GM21723 (cell line): ENCODE measurements at regions not wholly inside any gene's neighbourhood (a gene's known extent, or its start where the extent isn't known, plus 50 kb on each side); places are given as distances from the start of the nearest gene placed in this dataset.
"Not testable (repeated sequence)": the region's sequence is repeated elsewhere in the genome, so short reads cannot be mapped to it uniquely, and the experiment has no call there.

Experiments
- ATAC-seq: cut with Tn5 transposase; IDR thresholded peaks from one replicate; pipeline ENCODE4 v1.9.1; 2021; ENCODE audit warnings: mild to moderate bottlenecking, moderate library complexity; ENCODE audit not compliant: unreplicated experiment

DNA sequence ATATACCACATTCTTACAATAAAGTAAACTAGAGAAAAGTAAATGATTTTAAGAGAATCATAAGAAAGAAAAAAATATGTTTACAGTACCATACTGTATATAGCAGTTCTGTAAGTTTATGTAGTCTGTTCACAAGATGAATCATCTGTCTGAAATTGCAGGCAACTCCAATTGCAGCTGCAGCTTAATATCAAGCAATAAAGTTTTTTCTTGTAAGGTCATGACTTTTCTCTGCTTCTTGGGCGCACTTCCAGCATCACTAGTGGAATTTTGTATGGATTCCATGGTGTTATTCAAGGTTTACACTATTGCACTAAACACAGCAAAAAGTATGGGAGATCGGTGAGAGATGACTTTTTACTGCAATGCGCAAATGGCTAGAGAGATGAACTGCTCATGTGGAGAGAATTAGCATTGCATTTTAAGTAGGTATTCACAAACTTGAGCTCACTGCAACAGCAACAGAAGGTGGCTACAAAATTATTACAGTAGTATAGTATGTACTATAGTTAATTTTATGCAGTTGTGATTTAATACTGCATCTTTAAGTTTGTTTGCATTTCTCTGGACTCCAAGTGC lies 445.4 kb upstream of the OR4E1 start:
- no peak for ATAC-seq

DNA sequence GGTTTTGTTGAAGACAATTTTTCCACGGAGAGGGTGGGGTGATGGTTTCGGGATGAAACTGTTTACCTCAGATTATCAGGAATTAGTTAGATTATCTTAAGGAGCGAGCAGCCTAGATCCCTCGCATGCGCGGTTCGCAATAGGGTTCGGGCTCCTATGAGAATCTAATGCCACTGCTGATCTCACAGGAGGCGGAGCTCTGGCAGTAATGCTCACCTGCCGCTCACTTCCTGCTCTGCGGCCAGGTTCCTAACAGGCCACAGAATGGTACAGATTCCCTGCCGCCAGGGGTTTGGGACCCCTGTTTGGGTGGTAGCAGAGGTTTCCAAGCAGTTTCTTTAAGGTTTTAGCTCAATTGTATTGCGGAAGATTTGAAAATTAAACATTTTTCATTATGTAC lies 439.8 kb upstream of the OR4E1 start:
- no peak for ATAC-seq

DNA sequence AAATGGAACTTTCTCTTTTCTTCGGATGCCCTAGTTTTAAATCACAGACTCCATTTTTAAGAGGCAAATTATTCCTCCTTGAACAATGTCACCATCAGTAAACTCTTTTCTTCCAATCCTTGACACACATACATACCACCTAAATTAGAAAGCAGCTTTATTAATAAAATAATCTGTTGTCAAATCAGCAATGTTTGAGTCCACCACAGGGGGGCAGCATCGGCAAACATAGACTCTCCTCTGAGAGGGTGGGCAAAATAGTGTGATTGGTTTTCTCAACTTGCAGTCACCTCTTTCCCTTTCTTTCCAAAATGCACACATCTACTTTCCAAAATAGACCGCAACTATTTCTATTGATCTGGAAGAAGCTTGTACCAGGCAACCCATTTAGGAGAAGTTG lies 438.4 kb upstream of the OR4E1 start:
- no peak for ATAC-seq

DNA sequence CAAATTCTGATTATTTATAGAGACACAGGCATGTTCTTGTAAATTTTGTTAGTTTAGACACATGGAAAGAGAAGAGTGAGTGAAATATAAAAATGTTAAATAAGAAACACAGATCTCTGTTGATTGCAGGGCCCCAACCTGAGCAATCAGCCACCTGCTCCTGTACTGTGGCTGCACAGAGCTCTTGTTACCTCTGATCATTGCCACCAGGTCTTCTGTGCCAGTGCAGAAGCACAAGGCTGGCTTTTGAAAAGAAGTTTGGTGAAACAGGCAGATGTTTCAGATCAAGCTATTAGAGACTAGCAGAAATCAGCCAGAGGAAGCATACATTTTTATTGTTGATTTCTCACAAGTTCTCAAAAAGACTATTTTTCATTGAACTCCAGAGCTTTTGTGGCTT lies 434.1 kb upstream of the OR4E1 start:
- ATAC-seq, result no peak

DNA sequence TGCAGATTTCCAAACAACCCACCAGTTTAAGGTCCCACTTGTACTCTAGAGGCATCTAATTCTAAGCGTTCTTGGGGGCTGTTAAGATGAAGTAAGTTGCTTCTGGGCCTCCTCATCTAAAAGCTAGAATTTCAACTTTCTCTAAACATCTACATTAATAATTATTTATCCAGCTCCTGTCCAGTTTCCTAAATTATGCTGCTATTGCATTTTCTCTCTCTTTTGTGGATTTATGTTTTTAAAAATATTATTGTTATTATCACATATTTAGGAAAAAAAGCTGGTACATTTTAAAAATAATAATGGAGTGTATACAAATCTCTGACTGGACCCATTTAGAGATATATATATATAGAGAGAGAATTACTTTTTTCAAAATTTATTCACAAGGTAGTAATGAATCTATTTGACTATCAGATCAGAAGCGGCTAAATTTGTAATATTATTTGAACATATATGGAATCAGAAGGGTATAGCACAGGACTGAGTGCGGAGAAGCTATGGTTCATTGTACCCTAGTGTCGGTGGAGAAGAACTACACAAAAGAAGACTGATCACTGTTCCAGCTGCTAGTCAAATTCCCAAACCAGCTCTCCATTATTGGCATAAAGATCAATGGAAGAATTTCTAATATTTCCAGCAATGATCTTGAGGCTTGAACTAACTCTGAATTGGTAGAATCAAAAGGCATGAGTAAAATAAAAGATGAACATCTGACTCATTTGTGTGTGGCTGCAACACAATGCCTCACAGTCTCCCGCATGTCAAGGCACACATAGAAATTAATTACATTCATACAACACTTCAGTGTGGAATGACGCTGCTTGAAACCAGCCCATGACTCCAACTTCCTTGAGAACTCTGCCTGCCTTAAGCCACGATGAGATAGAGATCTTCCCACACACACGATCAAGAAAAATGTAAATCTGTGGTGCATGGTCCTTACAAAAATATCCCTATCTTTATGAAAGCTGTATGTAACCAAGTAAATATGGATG lies 433.4 kb upstream of the OR4E1 start:
- ATAC-seq, result no peak

DNA sequence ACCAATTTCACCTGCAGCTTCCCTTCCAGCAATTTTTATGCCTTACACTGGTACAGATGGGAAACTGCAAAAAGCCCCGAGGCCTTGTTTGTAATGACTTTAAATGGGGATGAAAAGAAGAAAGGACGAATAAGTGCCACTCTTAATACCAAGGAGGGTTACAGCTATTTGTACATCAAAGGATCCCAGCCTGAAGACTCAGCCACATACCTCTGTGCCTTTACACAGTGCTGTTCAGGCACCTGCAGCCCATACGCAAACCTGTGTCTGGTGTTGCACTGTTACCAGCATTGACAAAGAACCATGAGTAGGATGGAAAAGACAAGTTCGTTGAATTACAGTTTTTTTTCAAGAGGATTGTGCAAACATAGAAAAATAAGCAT lies 432.0 kb upstream of the OR4E1 start:
- no peak for ATAC-seq

DNA sequence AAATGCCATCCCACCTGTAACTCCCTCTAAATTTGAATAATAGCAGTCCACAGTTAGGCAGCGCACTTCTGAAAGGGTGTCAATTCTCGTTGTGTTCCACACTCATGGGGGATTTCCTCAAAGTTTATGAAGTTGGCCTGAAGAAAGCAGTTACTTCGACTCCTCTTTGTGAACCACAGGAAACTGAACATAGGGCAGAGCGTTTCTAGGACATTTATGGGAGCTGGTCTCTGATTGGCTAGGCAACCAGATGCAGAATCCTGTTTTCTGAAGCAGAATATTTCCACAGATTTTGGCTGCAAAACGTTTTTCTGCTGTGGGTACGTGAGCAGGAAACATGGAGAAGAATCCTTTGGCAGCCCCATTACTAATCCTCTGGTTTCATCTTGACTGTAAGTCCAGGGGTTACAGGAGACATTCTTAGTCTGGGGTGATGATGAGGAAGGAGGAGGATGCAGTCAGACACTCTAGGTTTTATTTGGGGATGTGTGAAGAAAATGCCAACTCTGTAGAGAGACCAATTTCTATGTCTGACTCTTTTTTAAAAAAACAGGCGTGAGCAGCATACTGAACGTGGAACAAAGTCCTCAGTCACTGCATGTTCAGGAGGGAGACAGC lies 431.5 kb upstream of the OR4E1 start:
- no peak for ATAC-seq

DNA sequence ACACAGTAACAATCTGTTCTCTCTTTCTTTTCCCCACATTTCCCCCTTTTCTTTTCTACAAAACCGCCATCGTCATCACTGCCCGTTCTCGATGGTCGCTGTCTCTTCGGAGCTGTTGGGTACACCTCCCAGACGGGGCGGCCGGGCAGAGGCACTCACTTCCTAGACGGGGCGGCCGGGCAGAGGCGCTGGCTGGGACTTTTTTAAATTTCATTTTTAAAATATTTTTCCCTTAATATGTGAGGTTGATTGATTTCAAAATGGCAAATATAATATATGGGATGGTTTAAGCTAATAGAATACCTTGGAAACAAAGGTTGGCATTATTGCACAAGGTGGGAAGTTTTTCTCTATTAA lies 427.1 kb upstream of the OR4E1 start:
- not testable (repeated sequence) for ATAC-seq

DNA sequence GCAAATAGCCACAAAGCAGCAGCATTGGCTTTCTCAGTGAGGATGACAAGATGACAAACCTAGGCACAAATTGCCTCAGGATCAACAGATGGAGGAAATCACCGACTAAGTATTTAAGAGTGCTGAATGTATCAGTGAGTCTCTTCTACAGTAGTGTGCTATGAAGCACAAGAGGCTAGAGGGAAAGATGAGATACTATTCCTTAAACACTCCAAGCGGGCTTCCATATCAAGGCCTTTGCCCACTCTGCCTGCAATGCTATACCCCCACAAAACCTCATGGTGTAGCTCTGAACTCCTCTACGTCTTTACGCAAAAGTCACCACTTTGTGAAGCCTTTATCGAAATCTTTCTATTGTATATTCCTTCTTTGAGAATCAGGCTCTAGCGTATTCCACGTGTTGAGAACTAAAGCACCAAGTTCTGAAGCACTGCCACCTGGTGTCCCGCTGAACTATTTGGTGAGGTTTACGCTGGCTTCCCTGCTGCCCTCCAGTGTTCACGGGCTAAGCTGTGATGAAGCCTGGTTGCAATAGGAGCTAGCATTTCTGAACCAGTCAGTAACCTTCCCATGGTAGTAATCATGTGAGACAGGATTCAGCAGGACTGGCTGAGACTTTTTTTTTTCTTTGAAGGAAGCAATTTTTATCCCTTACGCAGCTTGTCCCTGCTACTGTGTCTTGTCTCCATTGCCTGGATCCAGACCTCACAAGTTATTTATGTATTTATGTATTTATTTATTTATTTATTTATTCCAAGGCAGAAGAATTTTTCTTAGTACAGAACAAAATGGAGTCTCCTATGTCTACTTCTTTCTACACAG lies 426.5 kb upstream of the OR4E1 start:
- peak; percentile 71 for ATAC-seq

DNA sequence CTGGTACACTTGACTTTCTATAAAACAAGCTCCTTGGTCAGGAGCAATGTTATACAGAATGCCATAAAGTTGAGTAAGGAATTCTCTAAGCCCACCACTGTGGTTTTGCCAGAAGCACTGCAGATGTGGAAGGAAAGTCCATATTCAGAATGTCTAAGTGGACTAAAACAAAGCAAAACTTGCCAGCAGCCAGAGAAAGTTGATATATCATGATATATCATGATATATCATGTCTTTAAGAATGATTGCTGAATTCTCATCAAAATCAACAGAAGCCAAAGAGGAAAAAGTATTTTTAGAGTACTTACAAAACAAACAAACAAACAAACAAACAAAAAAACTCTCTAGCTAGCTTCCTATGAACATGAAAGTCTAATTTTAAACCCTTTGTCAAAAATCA lies 424.8 kb upstream of the OR4E1 start:
- ATAC-seq, result no peak

DNA sequence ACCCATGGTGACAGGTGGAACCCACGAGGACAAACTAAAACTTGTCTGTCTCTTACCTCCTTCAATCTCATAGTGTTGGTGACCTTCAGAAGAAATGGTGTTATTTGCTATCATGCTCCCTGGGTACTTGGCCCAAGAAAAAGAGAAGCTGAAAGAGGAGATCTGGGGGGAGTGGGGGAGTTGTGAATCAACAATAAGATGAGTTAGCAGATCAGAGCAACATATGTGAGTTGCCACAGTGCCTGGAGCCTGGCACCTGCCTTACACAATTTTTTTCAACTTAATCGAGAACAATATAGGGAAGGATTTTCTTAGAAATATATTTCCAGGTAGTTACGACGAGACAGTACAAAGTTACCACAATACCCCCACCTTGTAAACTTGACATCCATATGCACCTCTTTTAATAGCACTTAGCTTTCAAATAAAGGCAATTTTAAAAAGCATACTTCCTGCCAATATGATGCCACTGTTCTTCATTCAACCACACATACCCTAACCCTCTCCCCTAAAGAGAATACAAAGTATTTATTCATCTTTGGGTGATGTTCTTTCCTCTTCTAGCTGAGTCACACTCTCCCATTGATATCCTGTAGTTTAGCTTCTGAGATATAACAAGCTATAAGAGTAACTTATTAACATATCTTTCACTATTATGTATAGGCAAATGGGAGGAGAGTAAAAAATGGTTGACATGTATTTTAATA lies 424.1 kb upstream of the OR4E1 start:
- no peak for ATAC-seq

DNA sequence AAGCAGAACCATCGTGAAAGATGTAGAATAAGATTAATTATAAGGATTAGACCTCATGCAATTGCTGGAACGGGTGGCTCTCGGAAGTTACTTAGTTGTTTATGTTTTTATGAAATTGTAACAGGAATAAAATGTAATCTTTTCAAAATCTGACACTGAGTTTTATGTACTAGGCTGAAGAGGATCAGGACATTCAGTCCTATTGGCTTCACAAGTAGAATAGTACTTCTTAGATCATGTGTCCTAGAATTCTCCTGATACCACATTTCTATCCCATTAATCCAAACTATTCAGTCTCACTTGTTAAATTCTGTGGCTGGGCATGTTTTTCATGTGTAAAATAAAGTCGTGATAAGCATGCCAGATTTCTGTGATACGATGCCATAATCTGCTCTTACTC lies 423.5 kb upstream of the OR4E1 start:
- ATAC-seq, result no peak

DNA sequence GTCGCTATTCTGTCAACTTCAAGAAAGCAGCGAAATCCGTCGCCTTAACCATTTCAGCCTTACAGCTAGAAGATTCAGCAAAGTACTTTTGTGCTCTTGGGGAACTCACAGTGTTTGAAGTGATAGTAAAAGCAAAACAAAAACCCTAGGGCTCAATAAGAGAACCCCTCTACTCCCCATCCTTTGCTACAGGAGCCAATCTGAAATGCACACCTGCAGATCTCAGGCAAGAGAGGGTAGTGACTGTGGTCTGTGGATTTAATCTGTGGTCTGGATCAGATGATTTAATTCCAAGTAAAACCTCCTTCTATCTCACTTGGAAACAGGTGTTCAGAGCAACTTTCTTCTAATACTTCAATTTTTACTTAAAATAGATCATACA lies 422.9 kb upstream of the OR4E1 start:
- peak; percentile 51 for ATAC-seq

DNA sequence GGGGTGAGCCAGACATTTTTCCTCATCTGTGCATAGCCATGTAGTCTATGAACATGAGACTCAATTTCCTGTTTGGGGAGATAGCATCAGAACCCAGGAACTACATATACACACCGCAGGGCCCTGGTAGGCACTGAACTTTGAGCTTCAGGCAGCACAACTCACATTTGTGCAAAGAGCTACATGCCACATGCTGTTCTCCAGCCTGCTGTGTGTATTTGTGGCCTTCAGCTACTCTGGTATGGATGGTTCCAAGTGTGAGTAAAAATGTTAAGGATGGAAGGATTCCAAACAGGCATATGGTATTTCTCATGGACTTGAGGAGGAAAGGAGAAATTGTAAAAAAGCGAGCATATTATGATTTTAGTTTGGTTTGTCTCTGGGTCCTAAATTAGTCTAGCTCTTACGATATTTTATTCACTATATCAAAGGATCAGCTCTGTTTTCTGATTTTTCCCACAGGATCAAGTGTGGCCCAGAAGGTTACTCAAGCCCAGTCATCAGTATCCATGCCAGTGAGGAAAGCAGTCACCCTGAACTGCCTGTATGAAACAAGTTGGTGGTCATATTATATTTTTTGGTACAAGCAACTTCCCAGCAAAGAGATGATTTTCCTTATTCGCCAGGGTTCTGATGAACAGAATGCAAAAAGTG lies 422.4 kb upstream of the OR4E1 start:
- no peak for ATAC-seq

DNA sequence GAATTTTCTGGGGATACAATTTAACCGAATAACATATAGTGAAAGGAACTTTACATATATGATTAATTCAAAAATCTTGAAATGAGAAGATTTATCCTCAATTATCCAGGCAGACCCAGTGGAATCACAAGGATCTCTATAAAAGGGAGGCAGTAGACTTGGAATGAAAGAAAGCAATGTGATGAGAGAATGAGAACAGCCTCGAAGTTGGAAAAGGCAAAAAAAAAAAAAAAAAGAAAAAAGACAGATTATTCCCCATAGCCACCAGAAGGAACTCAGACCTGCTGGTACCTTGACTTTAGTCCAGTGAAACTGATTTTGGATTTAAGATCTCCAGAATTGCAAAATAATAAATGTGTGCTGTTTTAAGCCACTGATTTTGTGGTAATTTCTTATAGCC lies 416.3 kb upstream of the OR4E1 start:
- no peak for ATAC-seq

DNA sequence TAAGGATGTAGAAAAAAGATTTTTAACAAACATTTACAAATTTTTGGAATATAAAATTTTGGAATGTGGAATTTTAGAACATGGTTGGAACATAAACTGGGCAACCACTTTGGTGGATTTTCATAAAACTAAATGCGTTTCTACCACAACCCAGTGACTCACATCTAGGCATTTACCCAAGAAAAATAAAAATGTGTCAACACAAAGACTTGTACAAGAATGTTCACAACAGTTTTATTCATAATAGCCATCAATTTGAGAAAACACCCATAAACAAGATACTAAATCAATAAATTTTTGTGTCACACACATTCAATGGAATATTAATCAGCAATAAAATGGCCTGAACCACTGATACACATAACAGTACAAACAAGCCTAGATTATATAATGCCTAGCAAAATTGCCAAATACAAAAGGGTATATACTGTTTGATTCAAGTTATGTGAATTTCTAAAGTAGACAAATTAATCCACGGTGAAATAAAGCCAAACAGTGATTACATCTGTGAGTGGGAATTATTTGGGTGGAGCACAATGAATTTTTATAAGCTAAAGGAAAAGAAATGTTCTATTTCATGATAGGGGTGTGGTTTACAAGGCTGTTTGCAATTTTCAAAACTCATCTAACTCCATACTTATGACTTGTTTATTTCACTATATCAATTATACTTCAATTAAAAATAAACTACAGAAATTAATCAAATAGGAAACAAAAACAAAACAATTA lies 415.2 kb upstream of the OR4E1 start:
- ATAC-seq, result no peak

DNA sequence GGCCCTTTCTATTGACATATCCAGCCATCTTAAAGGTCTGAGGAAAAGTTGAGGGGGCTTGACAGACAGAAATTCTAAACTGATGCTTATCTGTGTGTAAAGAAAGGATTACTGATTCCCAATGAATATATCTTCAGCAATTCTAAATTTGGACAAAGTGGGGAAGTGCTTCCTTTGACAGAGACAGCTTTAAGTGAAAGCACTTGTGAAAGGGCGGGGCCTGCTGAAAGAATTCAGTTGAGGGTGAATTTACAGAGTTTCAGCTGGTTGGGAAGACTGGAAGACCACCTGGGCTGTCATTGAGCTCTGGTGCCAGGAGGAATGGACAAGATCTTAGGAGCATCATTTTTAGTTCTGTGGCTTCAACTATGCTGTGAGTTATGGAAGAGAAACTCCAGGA lies 412.5 kb upstream of the OR4E1 start:
- ATAC-seq, result no peak

DNA sequence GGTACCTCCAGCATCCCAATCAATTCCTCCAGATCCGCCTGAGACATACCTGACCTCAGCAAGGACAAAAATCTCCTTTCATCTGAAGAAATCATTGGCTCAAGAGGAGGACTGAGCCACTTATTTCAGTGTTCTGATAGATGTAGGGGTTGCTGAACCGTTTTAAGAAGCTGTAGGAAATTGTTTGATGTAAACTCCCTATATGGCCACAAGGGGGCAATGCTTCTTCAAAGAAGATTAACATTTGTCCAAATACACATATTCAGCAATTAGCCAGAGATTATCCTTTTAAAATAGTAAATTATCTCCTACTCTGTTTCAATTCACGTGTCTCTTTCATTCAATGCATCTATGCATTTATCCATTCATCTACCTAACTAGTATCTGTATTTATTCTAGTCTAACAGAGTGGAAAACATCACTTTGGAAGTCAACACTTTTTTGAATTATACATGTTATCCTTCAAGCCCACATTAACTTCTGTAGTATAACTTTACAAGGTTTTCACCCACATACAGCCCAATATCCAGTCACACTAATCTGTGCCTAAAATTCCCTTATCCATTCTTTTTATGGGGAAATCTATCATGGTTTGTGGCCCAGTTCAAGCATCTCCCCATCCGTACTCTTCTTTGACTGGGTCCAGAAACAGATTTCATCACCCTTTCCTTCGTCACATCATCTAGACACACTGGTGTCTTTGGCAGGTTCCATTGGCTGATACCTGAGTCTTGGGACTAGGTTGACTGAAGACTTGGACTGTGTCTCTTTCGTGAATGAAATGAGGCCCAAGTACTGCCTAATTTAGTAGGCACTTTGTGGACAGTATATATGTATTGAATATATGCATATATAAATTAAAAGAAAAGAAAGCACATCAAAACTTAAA lies 411.0 kb upstream of the OR4E1 start:
- no peak for ATAC-seq

DNA sequence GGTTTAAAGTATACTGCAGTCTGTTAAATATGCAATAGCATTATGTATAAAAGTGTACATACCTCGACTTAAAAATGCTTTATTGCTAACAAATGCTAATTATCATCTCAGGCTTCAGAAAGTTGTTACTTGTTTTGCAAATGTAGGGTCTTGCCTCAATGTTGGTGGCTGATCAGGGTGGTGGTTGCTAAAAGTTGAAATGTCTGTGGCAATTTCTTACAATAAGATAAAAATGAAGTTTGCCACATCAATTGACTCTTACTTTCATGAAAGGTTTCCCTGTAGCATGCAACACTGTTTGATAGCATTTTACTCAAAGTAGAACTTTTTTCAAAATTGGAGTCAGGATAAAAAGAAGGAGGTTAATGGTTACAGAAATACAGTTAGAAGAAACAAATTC lies 407.7 kb upstream of the OR4E1 start:
- ATAC-seq, result no peak
